ENCODE measurements at regions not wholly inside any gene's neighbourhood (a gene's known extent, or its start where the extent isn't known, plus 50 kb on each side); places are given as distances from the start of the nearest gene placed in this dataset.

DNA sequence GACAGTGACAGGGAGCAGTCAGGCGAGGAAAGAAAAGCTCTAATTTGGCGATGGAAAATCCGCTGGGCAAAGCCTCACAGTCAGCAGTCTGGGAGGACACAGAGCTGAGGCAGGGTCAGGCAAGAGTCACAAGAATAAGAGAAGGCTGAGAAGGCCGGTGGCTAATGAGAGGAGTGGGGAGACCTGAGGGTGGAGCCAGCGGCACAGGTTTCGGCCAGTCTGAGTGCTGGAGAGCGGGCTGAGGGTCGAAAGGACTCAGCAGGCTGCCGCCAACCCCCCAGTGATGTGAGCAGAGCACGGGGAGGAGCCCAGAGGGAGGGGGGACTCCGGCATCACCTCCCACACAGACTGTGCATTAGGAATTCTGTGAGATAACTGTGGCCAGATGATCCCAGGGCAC, 500.6 kb upstream of the MYT1L start:
- Histone ChIP-seq H3K4me3 (ENCODE audit: low read length) (no peak overlapping the region), H3K79me2 (ENCODE audit: control insufficient read depth, insufficient read depth, low read length) (no peaks in the 10 kb centered on the region), H2BK15ac (replicated peaks; ENCODE audit: low read depth) (no peak overlapping the region), H2AK5ac (ENCODE audit: low read length) (no peak overlapping the region), H3K4me2 (ENCODE audit: low read length) (no peak overlapping the region), H3K36me3 (ENCODE audit: control insufficient read depth, insufficient read depth, low read length) (no peaks in the 10 kb centered on the region), H4K8ac (ENCODE audit: low read depth, low read length) (no peak overlapping the region), H3K9ac (ENCODE audit: low read length) (no peak overlapping the region), H3K18ac (ENCODE audit: low read length) (no peak overlapping the region), H3K23ac (ENCODE audit: low read length) (no peak overlapping the region), H3K4ac (ENCODE audit: low read depth, low read length) (no peak overlapping the region), H3K4me1 (ENCODE audit: control insufficient read depth, low read depth, low read length) (no peaks in the 10 kb centered on the region), H3K79me1 (ENCODE audit: low read length) (no peaks in the 10 kb centered on the region), H2BK5ac (ENCODE audit: low read length) (no peak overlapping the region), H3K27me3 (ENCODE audit: insufficient read depth, low read length, poor library complexity) (no peaks in the 10 kb centered on the region), H4K5ac (ENCODE audit: low read length) (no peak overlapping the region), H3K56ac (ENCODE audit: low read length) (no peak overlapping the region), H3K27ac (ENCODE audit: low read depth, low read length) (no peak overlapping the region), H2BK120ac (ENCODE audit: low read depth, low read length) (no peak overlapping the region)
- DNase-seq: peak; percentile 15
- WGBS (ENCODE audit: extremely low coverage, insufficient coverage, low lambda C conversion rate): no CpG with 5 or more reads among the region's 11 CpGs

- WGBS (ENCODE audit: extremely low coverage, insufficient coverage, low lambda C conversion rate): no CpG with 5 or more reads among the region's 3 CpGs
- Histone ChIP-seq H3K79me1 (ENCODE audit: low read length) (no peaks in the 10 kb centered on the region), H3K4me3 (ENCODE audit: low read length) (no peak overlapping the region), H2BK120ac (ENCODE audit: low read depth, low read length) (no peak overlapping the region), H3K4me2 (ENCODE audit: low read length) (no peak overlapping the region), H3K9ac (ENCODE audit: low read length) (no peak overlapping the region), H3K4ac (ENCODE audit: low read depth, low read length) (no peak overlapping the region), H2BK15ac (replicated peaks; ENCODE audit: low read depth) (no peak overlapping the region), H3K56ac (ENCODE audit: low read length) (no peak overlapping the region), H4K8ac (ENCODE audit: low read depth, low read length) (no peak overlapping the region), H3K18ac (ENCODE audit: low read length) (no peak overlapping the region), H3K27ac (ENCODE audit: low read depth, low read length) (no peak overlapping the region), H3K36me3 (ENCODE audit: control insufficient read depth, insufficient read depth, low read length) (no peaks in the 10 kb centered on the region), H3K23ac (ENCODE audit: low read length) (no peak overlapping the region), H3K4me1 (ENCODE audit: control insufficient read depth, low read depth, low read length) (no peaks in the 10 kb centered on the region), H2BK5ac (ENCODE audit: low read length) (no peak overlapping the region), H3K27me3 (ENCODE audit: insufficient read depth, low read length, poor library complexity) (no peaks in the 10 kb centered on the region), H2AK5ac (ENCODE audit: low read length) (no peak overlapping the region), H3K79me2 (ENCODE audit: control insufficient read depth, insufficient read depth, low read length) (no peaks in the 10 kb centered on the region), H4K5ac (ENCODE audit: low read length) (no peak overlapping the region)
- DNase-seq: no peak
Measured at GRCh38 chr2:2830576-2830975, 499.5 kb upstream of the MYT1L start.

GRCh38 chr2:2828774-2829368, 497.8 kb upstream of the MYT1L start:
- Histone ChIP-seq H3K79me2 (ENCODE audit: control insufficient read depth, insufficient read depth, low read length) (no peaks in the 10 kb centered on the region), H3K4ac (ENCODE audit: low read depth, low read length) (no peak overlapping the region), H3K4me2 (ENCODE audit: low read length) (no peak overlapping the region), H2BK5ac (ENCODE audit: low read length) (no peak overlapping the region), H3K4me1 (ENCODE audit: control insufficient read depth, low read depth, low read length) (no peaks in the 10 kb centered on the region), H3K23ac (ENCODE audit: low read length) (no peak overlapping the region), H3K27me3 (ENCODE audit: insufficient read depth, low read length, poor library complexity) (no peaks in the 10 kb centered on the region), H3K56ac (ENCODE audit: low read length) (no peak overlapping the region), H3K27ac (ENCODE audit: low read depth, low read length) (no peak overlapping the region), H3K9ac (ENCODE audit: low read length) (no peak overlapping the region), H3K4me3 (ENCODE audit: low read length) (no peak overlapping the region), H3K79me1 (ENCODE audit: low read length) (no peaks in the 10 kb centered on the region), H3K18ac (ENCODE audit: low read length) (no peak overlapping the region), H4K8ac (ENCODE audit: low read depth, low read length) (no peak overlapping the region), H4K5ac (ENCODE audit: low read length) (no peak overlapping the region), H2AK5ac (ENCODE audit: low read length) (no peak overlapping the region), H2BK15ac (replicated peaks; ENCODE audit: low read depth) (no peak overlapping the region), H3K36me3 (ENCODE audit: control insufficient read depth, insufficient read depth, low read length) (no peaks in the 10 kb centered on the region), H2BK120ac (ENCODE audit: low read depth, low read length) (no peak overlapping the region)
- no peak for DNase-seq
- WGBS (ENCODE audit: extremely low coverage, insufficient coverage, low lambda C conversion rate): no CpG with 5 or more reads among the region's 13 CpGs

- no peak overlapping the region for H3K56ac ChIP-seq (ENCODE audit: low read length)
- no peak overlapping the region for H4K8ac ChIP-seq (ENCODE audit: low read depth, low read length)
- no peak overlapping the region for H3K27ac ChIP-seq (ENCODE audit: low read depth, low read length)
- H3K9ac ChIP-seq (ENCODE audit: low read length): no peak overlapping the region
- no peak overlapping the region for H2BK120ac ChIP-seq (ENCODE audit: low read depth, low read length)
- no peaks in the 10 kb centered on the region for H3K79me2 ChIP-seq (ENCODE audit: control insufficient read depth, insufficient read depth, low read length)
- no peaks in the 10 kb centered on the region for H3K4me1 ChIP-seq (ENCODE audit: control insufficient read depth, low read depth, low read length)
- H4K5ac ChIP-seq (ENCODE audit: low read length): no peak overlapping the region
- no peak overlapping the region for H2AK5ac ChIP-seq (ENCODE audit: low read length)
- no peak overlapping the region for H3K23ac ChIP-seq (ENCODE audit: low read length)
- H3K79me1 ChIP-seq (ENCODE audit: low read length): no peaks in the 10 kb centered on the region
- H2BK5ac ChIP-seq (ENCODE audit: low read length): no peak overlapping the region
- no peak overlapping the region for H3K4ac ChIP-seq (ENCODE audit: low read depth, low read length)
- no peaks in the 10 kb centered on the region for H3K36me3 ChIP-seq (ENCODE audit: control insufficient read depth, insufficient read depth, low read length)
- no peak for DNase-seq
- H3K4me2 ChIP-seq (ENCODE audit: low read length): no peak overlapping the region
- WGBS (ENCODE audit: extremely low coverage, insufficient coverage, low lambda C conversion rate): no CpG with 5 or more reads among the region's 8 CpGs
- no peaks in the 10 kb centered on the region for H3K27me3 ChIP-seq (ENCODE audit: insufficient read depth, low read length, poor library complexity)
- no peak overlapping the region for H2BK15ac ChIP-seq (replicated peaks; ENCODE audit: low read depth)
- H3K18ac ChIP-seq (ENCODE audit: low read length): no peak overlapping the region
- H3K4me3 ChIP-seq (ENCODE audit: low read length): no peak overlapping the region
Measured at GRCh38 chr2:2827761-2828221, 496.7 kb upstream of the MYT1L start.

DNA sequence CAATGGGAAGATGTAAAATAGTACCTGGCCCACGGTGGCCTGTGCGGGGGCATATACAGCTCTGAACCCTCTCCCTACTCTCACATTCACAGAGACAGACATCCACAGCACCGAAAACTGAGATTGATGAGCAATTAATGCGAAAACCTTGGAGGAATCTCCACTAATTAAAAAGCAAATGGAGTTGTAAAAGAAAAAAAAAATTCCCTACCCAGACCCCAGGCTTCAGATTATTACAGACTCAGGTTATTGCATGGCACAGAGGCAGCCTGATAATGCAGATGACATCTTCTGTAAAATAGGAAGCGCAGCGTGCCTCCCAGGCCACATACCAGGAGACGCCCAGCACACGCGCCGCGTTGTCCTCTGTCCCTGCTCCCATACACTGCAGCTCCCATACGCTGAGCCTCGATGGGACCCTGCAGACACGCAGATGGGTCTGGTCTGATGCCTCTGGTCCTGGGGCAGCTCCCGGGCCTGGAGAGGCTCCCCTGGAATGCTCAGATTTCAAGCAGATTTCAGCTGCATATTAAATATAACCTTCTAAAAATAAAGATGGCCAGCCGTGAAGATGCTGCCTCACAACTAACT, 496.1 kb upstream of the MYT1L start:
- Histone ChIP-seq H4K5ac (ENCODE audit: low read length) (no peak overlapping the region), H3K27me3 (ENCODE audit: insufficient read depth, low read length, poor library complexity) (no peaks in the 10 kb centered on the region), H2BK5ac (ENCODE audit: low read length) (no peak overlapping the region), H2BK120ac (ENCODE audit: low read depth, low read length) (no peak overlapping the region), H2AK5ac (ENCODE audit: low read length) (no peak overlapping the region), H3K23ac (ENCODE audit: low read length) (no peak overlapping the region), H3K18ac (ENCODE audit: low read length) (no peak overlapping the region), H3K4me1 (ENCODE audit: control insufficient read depth, low read depth, low read length) (no peaks in the 10 kb centered on the region), H3K36me3 (ENCODE audit: control insufficient read depth, insufficient read depth, low read length) (no peaks in the 10 kb centered on the region), H2BK15ac (replicated peaks; ENCODE audit: low read depth) (no peak overlapping the region), H3K79me1 (ENCODE audit: low read length) (no peaks in the 10 kb centered on the region), H3K79me2 (ENCODE audit: control insufficient read depth, insufficient read depth, low read length) (no peaks in the 10 kb centered on the region), H3K4me3 (ENCODE audit: low read length) (no peak overlapping the region), H3K4me2 (ENCODE audit: low read length) (no peak overlapping the region), H3K27ac (ENCODE audit: low read depth, low read length) (no peak overlapping the region), H3K56ac (ENCODE audit: low read length) (no peak overlapping the region), H4K8ac (ENCODE audit: low read depth, low read length) (no peak overlapping the region), H3K4ac (ENCODE audit: low read depth, low read length) (no peak overlapping the region), H3K9ac (ENCODE audit: low read length) (no peak overlapping the region)
- no peak for DNase-seq
- no CpG with 5 or more reads among the region's 16 CpGs for WGBS (ENCODE audit: extremely low coverage, insufficient coverage, low lambda C conversion rate)

- DNase-seq: no peak
- Histone ChIP-seq H3K27me3 (ENCODE audit: insufficient read depth, low read length, poor library complexity) (no peaks in the 10 kb centered on the region), H3K36me3 (ENCODE audit: control insufficient read depth, insufficient read depth, low read length) (no peaks in the 10 kb centered on the region), H2BK5ac (ENCODE audit: low read length) (no peak overlapping the region), H4K8ac (ENCODE audit: low read depth, low read length) (no peak overlapping the region), H3K4me3 (ENCODE audit: low read length) (no peak overlapping the region), H3K23ac (ENCODE audit: low read length) (no peak overlapping the region), H3K27ac (ENCODE audit: low read depth, low read length) (no peak overlapping the region), H2BK120ac (ENCODE audit: low read depth, low read length) (no peak overlapping the region), H3K4ac (ENCODE audit: low read depth, low read length) (no peak overlapping the region), H3K9ac (ENCODE audit: low read length) (no peak overlapping the region), H3K79me2 (ENCODE audit: control insufficient read depth, insufficient read depth, low read length) (no peaks in the 10 kb centered on the region), H2AK5ac (ENCODE audit: low read length) (no peak overlapping the region), H2BK15ac (replicated peaks; ENCODE audit: low read depth) (no peak overlapping the region), H3K4me1 (ENCODE audit: control insufficient read depth, low read depth, low read length) (no peaks in the 10 kb centered on the region), H3K18ac (ENCODE audit: low read length) (no peak overlapping the region), H3K56ac (ENCODE audit: low read length) (no peak overlapping the region), H3K4me2 (ENCODE audit: low read length) (no peak overlapping the region), H3K79me1 (ENCODE audit: low read length) (no peaks in the 10 kb centered on the region), H4K5ac (ENCODE audit: low read length) (no peak overlapping the region)
- WGBS (ENCODE audit: extremely low coverage, insufficient coverage, low lambda C conversion rate): no CpG with 5 or more reads among the region's 8 CpGs
Measured at GRCh38 chr2:2826621-2827020, 495.5 kb upstream of the MYT1L start.

All from mesendoderm (in vitro differentiated cells).